A549 (cell line): ENCODE measurements at regions not wholly inside any gene's neighbourhood (a gene's known extent, or its start where the extent isn't known, plus 50 kb on each side); places are given as distances from the start of the nearest gene placed in this dataset.

Experiments used
- ATAC-seq, 2 experiments: fragments of 200-7000 bp in 1 of 2; fragments of >200 bp in 1 of 2; cut with Nextera tagmentation in 1 of 2; cut with Tn5 transposase in 1 of 2; 3 replicates each; pipeline versions ENCODE4 v1.8.0 to v1.9.1; 2018 to 2020; ENCODE audit warnings: mild to moderate bottlenecking in 1 of 2, moderate library complexity in 1 of 2
- CTCF ChIA-PET: fragments of 300-600 bp; sonication (Branson Sonifier 250); formaldehyde crosslinking; extraction: SDS; loops from one replicate; lab custom pipeline; 2021; ENCODE audit warnings: antibody characterized with exemption, inconsistent platforms; lab: Yijun Ruan, JAX
- POLR2A ChIA-PET: fragments of 350-600 bp; formaldehyde crosslinking; extraction: SDS; loops from one replicate; lab custom pipeline; 2021; ENCODE audit warnings: antibody characterized with exemption, inconsistent platforms; lab: Yijun Ruan, JAX
- DNase-seq, 2 experiments: peaks; one replicate each; pipeline versions ENCODE4 v3.0.0 to v3.0.0-alpha.2; 2011 to 2016; ENCODE audit warnings: low read depth in 1 of 2, low spot score in 1 of 2
- FAIRE-seq: peaks from 2 replicates; lab custom pipeline; 2011; peaks lifted over from hg19 to GRCh38; lab: Jason Lieb, UNC
- H3K27ac ChIP-seq, 2 experiments: fragments of >200 bp; sonication (Bioruptor Twin); formaldehyde crosslinking; 3 replicates each; pipeline ENCODE4 v1.5.1; 2016 to 2017
- H3K4me1 ChIP-seq: fragments of >200 bp; sonication (Bioruptor Twin); formaldehyde crosslinking; 3 replicates; pipeline ENCODE4 v1.6.1; 2016
- H3K4me2 ChIP-seq: fragments of >200 bp; sonication (Bioruptor Twin); formaldehyde crosslinking; 3 replicates; pipeline ENCODE4 v1.6.1; 2016
- H3K4me3 ChIP-seq: fragments of >200 bp; sonication (Bioruptor Twin); formaldehyde crosslinking; 3 replicates; pipeline ENCODE4 v1.5.1; 2016
- H3K9me3 ChIP-seq: fragments of >200 bp; sonication (Bioruptor Twin); formaldehyde crosslinking; 3 replicates; pipeline ENCODE4 v1.6.1; 2016
- BCL3 ChIP-seq: fragments of >200 bp; sonication (Bioruptor Twin); formaldehyde crosslinking; IDR thresholded peaks from 3 replicates; pipeline ENCODE4 v1.6.1; 2016
- CBX2 ChIP-seq: fragments of 200-600 bp; sonication (generic); IDR thresholded peaks from 2 replicates; pipeline ENCODE4 v1.6.1; 2016; ENCODE audit warnings: low read depth, mild to moderate bottlenecking, borderline replicate concordance
- CEBPB ChIP-seq, 2 experiments: fragments of >200 bp in 1 of 2; sonication (Bioruptor Twin) in 1 of 2; formaldehyde crosslinking in 1 of 2; IDR thresholded peaks; 2 replicates each; pipeline ENCODE4 v1.6.1; 2012 to 2016
- CHD2 ChIP-seq: fragments of 150-350 bp; IDR thresholded peaks from 2 replicates; pipeline ENCODE4 v1.6.1; 2014; ENCODE audit warnings: low read length; ENCODE audit not compliant: partially characterized antibody
- CHD4 ChIP-seq: fragments of 200-600 bp; sonication (generic); IDR thresholded peaks from 2 replicates; pipeline ENCODE4 v1.6.1; 2016; ENCODE audit warnings: antibody characterized with exemption, mild to moderate bottlenecking, borderline replicate concordance
- CTCF ChIP-seq: fragments of >200 bp; sonication (Bioruptor Twin); formaldehyde crosslinking; IDR thresholded peaks from 3 replicates; pipeline ENCODE4 v1.5.1; 2016
- EHF ChIP-seq: fragments of 250-450 bp; sonication (Bioruptor Pico); IDR thresholded peaks from 2 replicates; pipeline ENCODE4 v1.5.0; 2020; ENCODE audit warnings: mild to moderate bottlenecking
- EHMT2 ChIP-seq: fragments of 200-600 bp; sonication (generic); IDR thresholded peaks from 2 replicates; pipeline ENCODE4 v1.6.1; 2016; ENCODE audit warnings: antibody characterized with exemption, low read depth, mild to moderate bottlenecking, moderate library complexity
- EP300 ChIP-seq, 2 experiments: fragments of >200 bp; sonication (Bioruptor Twin); formaldehyde crosslinking; IDR thresholded peaks; 2 replicates in 1 of 2; 3 replicates in 1 of 2; pipeline ENCODE4 v1.6.1; 2016 to 2017
- ESRRA ChIP-seq: fragments of 150-350 bp; IDR thresholded peaks from 2 replicates; pipeline ENCODE4 v1.6.1; 2014; ENCODE audit warnings: mild to moderate bottlenecking, low read length, borderline replicate concordance
- FOSB ChIP-seq: fragments of 250-450 bp; sonication (Bioruptor Pico); IDR thresholded peaks from 2 replicates; pipeline ENCODE4 v1.5.0; 2020; ENCODE audit warnings: mild to moderate bottlenecking, moderate library complexity
- HDAC2 ChIP-seq: fragments of 200-600 bp; sonication (generic); IDR thresholded peaks from 2 replicates; pipeline ENCODE4 v1.6.1; 2016
- HEYL ChIP-seq: fragments of 250-450 bp; sonication (Bioruptor Pico); IDR thresholded peaks from 2 replicates; pipeline ENCODE4 v1.8.0; 2021; ENCODE audit warnings: mild to moderate bottlenecking, moderate library complexity
- HOXA7 ChIP-seq: fragments of 250-450 bp; sonication (Bioruptor Pico); IDR thresholded peaks from 2 replicates; pipeline ENCODE4 v1.5.0; 2020; ENCODE audit warnings: mild to moderate bottlenecking, moderate library complexity
- HOXB13 ChIP-seq: fragments of 250-450 bp; sonication (Bioruptor Pico); IDR thresholded peaks from 2 replicates; pipeline ENCODE4 v1.5.0; 2020; ENCODE audit warnings: low read depth, mild to moderate bottlenecking, moderate library complexity
- HOXB5 ChIP-seq: fragments of 250-450 bp; sonication (Bioruptor Pico); IDR thresholded peaks from 2 replicates; pipeline ENCODE4 v1.5.0; 2020; ENCODE audit warnings: mild to moderate bottlenecking, moderate library complexity
- JUN ChIP-seq, 2 experiments: fragments of >200 bp; sonication (Bioruptor Twin); formaldehyde crosslinking; IDR thresholded peaks; 2 replicates in 1 of 2; 3 replicates in 1 of 2; pipeline ENCODE4 v1.6.1; 2016 to 2017
- JUNB ChIP-seq: fragments of >200 bp; sonication (Bioruptor Twin); formaldehyde crosslinking; IDR thresholded peaks from 2 replicates; pipeline ENCODE4 v1.6.1; 2016
- MAFK ChIP-seq: fragments of 450-650 bp; IDR thresholded peaks from 2 replicates; pipeline ENCODE4 v1.6.1; 2014; ENCODE audit not compliant: partially characterized antibody
- MAX ChIP-seq: IDR thresholded peaks from 2 replicates; pipeline ENCODE4 v1.6.1; 2012
- MAZ ChIP-seq: fragments of 150-350 bp; IDR thresholded peaks from 2 replicates; pipeline ENCODE4 v1.6.1; 2014; ENCODE audit warnings: antibody characterized with exemption, low read depth, low read length, borderline replicate concordance
- PBX3 ChIP-seq: IDR thresholded peaks from 2 replicates; pipeline ENCODE4 v1.6.1; 2012
- RFX5 ChIP-seq: fragments of 450-650 bp; IDR thresholded peaks from 2 replicates; pipeline ENCODE4 v1.7.1; 2014; ENCODE audit warnings: antibody characterized with exemption, mild to moderate bottlenecking, moderate library complexity
- SREBF2 ChIP-seq: fragments of 450-650 bp; IDR thresholded peaks from 2 replicates; pipeline ENCODE4 v1.6.1; 2014; ENCODE audit warnings: mild to moderate bottlenecking, moderate library complexity
- TFCP2L1 ChIP-seq: fragments of 250-450 bp; sonication (Bioruptor Pico); IDR thresholded peaks from 2 replicates; pipeline ENCODE4 v1.5.0; 2021; ENCODE audit warnings: mild to moderate bottlenecking
- ZFP36 ChIP-seq: fragments of 450-650 bp; IDR thresholded peaks from 2 replicates; pipeline ENCODE4 v1.6.1; 2014; ENCODE audit warnings: borderline replicate concordance; ENCODE audit not compliant: partially characterized antibody
- ZNF302 ChIP-seq: fragments of 250-450 bp; sonication (Bioruptor Pico); IDR thresholded peaks from 2 replicates; pipeline ENCODE4 v1.9.0; 2021; ENCODE audit warnings: inconsistent platforms, mild to moderate bottlenecking, moderate library complexity
- WGBS: methylation state at CpG from one replicate; pipeline ENCODE4 v1.1.6; 2017; ENCODE audit errors: missing lambda C conversion rate; 5-methylcytosine and 5-hydroxymethylcytosine counted together

- CTCF ChIA-PET, result interaction anchor here (0.8 kb wide), 1 partner anchor 13 kb away, joined by 3 read pairs; no protein-coding TSS in a partner anchor
- no peak overlapping the region for H3K27ac ChIP-seq
- FAIRE-seq (no peak), ATAC-seq (no peak), DNase-seq (no peak)
- H3K4me2 ChIP-seq, result no peak overlapping the region
- H3K4me1 ChIP-seq, result no peaks in the 10 kb centered on the region
- no peaks in the 10 kb centered on the region for H3K9me3 ChIP-seq
- 39% methylated on average over 1 of the region's 1 CpG for WGBS
- POLR2A ChIA-PET, result no interaction called here
- TF ChIP-seq JUNB, result no peak
- no peak overlapping the region for H3K4me3 ChIP-seq
Measured at GRCh38 chr3:8253201-8253600, 248.4 kb upstream of the LMCD1 start.

GRCh38 chr3:8254489-8254888, 247.1 kb upstream of the LMCD1 start:
- Histone ChIP-seq H3K4me2 (no peak overlapping the region), H3K4me1 (no peaks in the 10 kb centered on the region), H3K9me3 (no peaks in the 10 kb centered on the region), H3K27ac (no peak overlapping the region), H3K4me3 (no peak overlapping the region)
- TF ChIP-seq EHMT2 (no peak), EP300 (IDR thresholded peaks at IDR 0.05) (no peak), SREBF2 (no peak), ZNF302 (CRISPR knock-in tag) (no peak), MAX (no peak), CHD2 (no peak), MAFK (no peak), CEBPB (IDR thresholded peaks at IDR 0.05) (no peak), MAZ (no peak), HOXB13 (CRISPR knock-in tag) (no peak), JUN (IDR thresholded peaks at IDR 0.05) (no peak), RFX5 (no peak), JUNB (no peak), HOXB5 (CRISPR knock-in tag) (no peak), FOSB (CRISPR knock-in tag) (no peak), ZFP36 (no peak), HOXA7 (CRISPR knock-in tag) (no peak)
- DNase-seq (no peak), FAIRE-seq (no peak), ATAC-seq (no peak)
- 8% methylated on average over 2 of the region's 2 CpGs for WGBS
- ChIA-PET POLR2A (no interaction called here), CTCF (interaction anchor here (0.8 to 1.5 kb wide), 2 partner anchors 14 to 28 kb away, joined by 3 to 4 read pairs; no protein-coding TSS in a partner anchor)

GRCh38 chr3:8255725-8256124, 245.9 kb upstream of the LMCD1 start:
- POLR2A ChIA-PET, result no interaction called here

GRCh38 chr3:8256441-8257071, 245.1 kb upstream of the LMCD1 start:
- ATAC-seq, result no peak
- no peaks in the 10 kb centered on the region for H3K4me1 ChIP-seq
- H3K4me2 ChIP-seq, result no peak overlapping the region
- no peak overlapping the region for H3K27ac ChIP-seq
- FAIRE-seq, result no peak
- DNase-seq, result no peak
- POLR2A ChIA-PET, result no interaction called here
- H3K4me3 ChIP-seq, result no peak overlapping the region
- WGBS, result 33% methylated on average over 3 of the region's 3 CpGs
- CTCF ChIA-PET, result no interaction called here
- no peaks in the 10 kb centered on the region for H3K9me3 ChIP-seq
- TF ChIP-seq JUNB (no peak), JUN (IDR thresholded peaks at IDR 0.05) (no peak), ESRRA (no peak), HEYL (no peak), SREBF2 (no peak), HOXB13 (CRISPR knock-in tag) (no peak), CTCF (no peak), HDAC2 (no peak), CBX2 (no peak), TFCP2L1 (CRISPR knock-in tag) (no peak), CHD4 (no peak), BCL3 (no peak), PBX3 (no peak)

More at GRCh38 chr3:8255725-8256124, 245.9 kb upstream of the LMCD1 start:
- H3K4me3 ChIP-seq, result no peak overlapping the region
- DNase-seq, result no peak
- H3K9me3 ChIP-seq, result no peaks in the 10 kb centered on the region
- H3K27ac ChIP-seq, result no peak overlapping the region
- H3K4me1 ChIP-seq, result no peaks in the 10 kb centered on the region
- TF ChIP-seq EHMT2 (no peak), EHF (CRISPR knock-in tag) (no peak), CHD2 (no peak), SREBF2 (no peak)
- 44% methylated on average over 2 of the region's 2 CpGs for WGBS
- CTCF ChIA-PET, result interaction anchor here (1.5 kb wide), 1 partner anchor 16 kb away, joined by 4 read pairs; no protein-coding TSS in a partner anchor
- ATAC-seq, result no peak
- no peak overlapping the region for H3K4me2 ChIP-seq
- no peak for FAIRE-seq
